ENCODE measurements at regions not wholly inside any gene's neighbourhood (a gene's known extent, or its start where the extent isn't known, plus 50 kb on each side); places are given as distances from the start of the nearest gene placed in this dataset.

- TF ChIP-seq CTCF (conservative IDR thresholded peaks at IDR 0.05), result no peak
- H3K79me2 ChIP-seq (ENCODE audit: insufficient read depth, low read length), result no peaks in the 10 kb centered on the region
- H3K4me1 ChIP-seq (ENCODE audit: insufficient read depth, low read length), result peaks cover 5% of the 10 kb centered on the region; the same call in 1 of the 2 replicates
- DNase-seq, result no peak
- H2AK5ac ChIP-seq (ENCODE audit: insufficient read length, low read length), result no peak overlapping the region
- no peaks in the 10 kb centered on the region for H3K79me1 ChIP-seq (ENCODE audit: insufficient read depth, low read depth, low read length, poor library complexity, severe bottlenecking)
- no CpG with 5 or more reads among the region's 2 CpGs for WGBS (ENCODE audit: extremely low coverage, insufficient read length, low lambda C conversion rate)
- Mint-ChIP-seq H3K4me3 (no peak overlapping the region), H3K36me3 (ENCODE audit: insufficient read depth in 1 of 3, low read depth in 3 of 3) (no peaks in the 10 kb centered on the region), H3K4me1 (peaks cover 10 to 27% of the 10 kb centered on the region in 2 experiments), H3K9me3 (no peaks in the 10 kb centered on the region), H3K27ac (no peak overlapping the region), H3K27me3 (ENCODE audit: low read depth) (peaks cover 25% of the 10 kb centered on the region)
- no peak overlapping the region for H2BK20ac ChIP-seq (ENCODE audit: low read depth, low read length, poor library complexity, severe bottlenecking)
- no peaks in the 10 kb centered on the region for H3K9me3 ChIP-seq (ENCODE audit: control insufficient read depth, low read depth, low read length)
- H4K91ac ChIP-seq (ENCODE audit: insufficient read length, low read depth, low read length), result no peak overlapping the region
- H2BK12ac ChIP-seq (ENCODE audit: insufficient read length, low read depth, low read length), result no peak overlapping the region
- no peak overlapping the region for H2AFZ ChIP-seq (ENCODE audit: low read length)
- H3K18ac ChIP-seq (ENCODE audit: insufficient read length, low read depth, low read length), result no peak overlapping the region
- no peak overlapping the region for H3K4me2 ChIP-seq (ENCODE audit: insufficient read depth, insufficient read length, low read length)
- H3K4ac ChIP-seq (ENCODE audit: low read depth, low read length), result no peak overlapping the region
- no peak overlapping the region for H2BK15ac ChIP-seq (ENCODE audit: low read depth, low read length)
- no peak overlapping the region for H3K27ac ChIP-seq (ENCODE audit: insufficient read length, low read depth, low read length)
- no peaks in the 10 kb centered on the region for H3K23me2 ChIP-seq (ENCODE audit: insufficient read length, low read depth, low read length, poor library complexity, severe bottlenecking)
- no peak overlapping the region for H4K8ac ChIP-seq (replicated peaks; ENCODE audit: insufficient read length, low read depth, low read length)
- no peak overlapping the region for H3K9ac ChIP-seq (ENCODE audit: extremely low read depth, insufficient read length, low read length)
- H3K27me3 ChIP-seq (ENCODE audit: insufficient read depth, low read length), result no peaks in the 10 kb centered on the region
- H3K56ac ChIP-seq (ENCODE audit: insufficient read length, low read depth, low read length), result no peak overlapping the region
- H2BK120ac ChIP-seq (ENCODE audit: low read depth, low read length, poor library complexity, severe bottlenecking), result no peak overlapping the region
- no peak overlapping the region for H3K14ac ChIP-seq (ENCODE audit: insufficient read depth, low read length)
- H3K23ac ChIP-seq (ENCODE audit: insufficient read length, low read depth, low read length), result no peak overlapping the region
- no peak overlapping the region for H2BK5ac ChIP-seq (ENCODE audit: insufficient read length, low read length)
- no peaks in the 10 kb centered on the region for H4K20me1 ChIP-seq (ENCODE audit: control insufficient read depth, insufficient read depth, insufficient read length)
- H4K5ac ChIP-seq (ENCODE audit: insufficient read length, low read depth, low read length), result no peak overlapping the region
- H3T11ph ChIP-seq (ENCODE audit: low read length), result no peak overlapping the region
Measured at GRCh38 chr17:34769049-34769448, 189.7 kb downstream of the TMEM132E start.

All from H9 (cell line).